GM18909 (cell line): ENCODE measurements at regions not wholly inside any gene's neighbourhood (a gene's known extent, or its start where the extent isn't known, plus 50 kb on each side); places are given as distances from the start of the nearest gene placed in this dataset.
"Not testable (repeated sequence)": the region's sequence is repeated elsewhere in the genome, so short reads cannot be mapped to it uniquely, and the experiment has no call there.

ENCODE experiments used
- ATAC-seq: cut with Tn5 transposase; IDR thresholded peaks from one replicate; pipeline ENCODE4 v1.9.1; 2021; ENCODE audit warnings: mild to moderate bottlenecking; ENCODE audit not compliant: unreplicated experiment, poor library complexity

GRCh38 chr11:98289617-98290263 lies 731.0 kb upstream of the CNTN5 start:
- ATAC-seq = no peak

- ATAC-seq = no peak
Observed at GRCh38 chr11:98296091-98296880, 724.5 kb upstream of the CNTN5 start.

GRCh38 chr11:98300719-98301118 lies 720.0 kb upstream of the CNTN5 start:
- no peak for ATAC-seq

- ATAC-seq = no peak
Observed at GRCh38 chr11:98307827-98308491, 712.8 kb upstream of the CNTN5 start.

- not testable (repeated sequence) for ATAC-seq
Observed at GRCh38 chr11:98330306-98330705, 690.4 kb upstream of the CNTN5 start.

- no peak for ATAC-seq
Observed at GRCh38 chr11:98358551-98358950, 662.2 kb upstream of the CNTN5 start.

GRCh38 chr11:98365190-98365589 lies 655.6 kb upstream of the CNTN5 start:
- no peak for ATAC-seq

GRCh38 chr11:98365941-98366340 lies 654.8 kb upstream of the CNTN5 start:
- no peak for ATAC-seq

GRCh38 chr11:98390391-98390790 lies 630.4 kb upstream of the CNTN5 start:
- no peak for ATAC-seq

GRCh38 chr11:98394500-98394899 lies 626.2 kb upstream of the CNTN5 start:
- not testable (repeated sequence) for ATAC-seq

- no peak for ATAC-seq
Observed at GRCh38 chr11:98398508-98398907, 622.2 kb upstream of the CNTN5 start.

- no peak for ATAC-seq
Observed at GRCh38 chr11:98409069-98409468, 611.7 kb upstream of the CNTN5 start.

- no peak for ATAC-seq
Observed at GRCh38 chr11:98411777-98412176, 609.0 kb upstream of the CNTN5 start.

- ATAC-seq = no peak
Observed at GRCh38 chr11:98417256-98417755, 603.4 kb upstream of the CNTN5 start.

- ATAC-seq = no peak
Observed at GRCh38 chr11:98423933-98424332, 596.8 kb upstream of the CNTN5 start.

- ATAC-seq = not testable (repeated sequence)
Observed at GRCh38 chr11:98424773-98425172, 596.0 kb upstream of the CNTN5 start.

GRCh38 chr11:98431463-98432359 lies 589.0 kb upstream of the CNTN5 start:
- ATAC-seq = no peak

GRCh38 chr11:98434296-98434695 lies 586.5 kb upstream of the CNTN5 start:
- no peak for ATAC-seq

GRCh38 chr11:98453378-98453777 lies 567.4 kb upstream of the CNTN5 start:
- ATAC-seq = no peak
